Pancreas (tissue), 10 donors: ENCODE measurements at regions not wholly inside any gene's neighbourhood (a gene's known extent, or its start where the extent isn't known, plus 50 kb on each side); places are given as distances from the start of the nearest gene placed in this dataset.

Source experiments
- ATAC-seq, 4 donors: fragments of 200-7000 bp; cut with Tn5 transposase; one replicate each; pipeline versions ENCODE4 v1.8.0 to v1.9.1; 2020; ENCODE audit warnings: mild to moderate bottlenecking in 4 of 4, moderate library complexity in 4 of 4
- DNase-seq, 6 donors: peaks; one replicate each; pipeline ENCODE4 v3.0.0-alpha.2; 2020
- FAIRE-seq: peaks from 2 replicates; lab custom pipeline; 2012; peaks lifted over from hg19 to GRCh38; lab: Jason Lieb, UNC
- H3K27ac ChIP-seq, 4 donors: fragments of 200-600 bp; sonication (generic); 1 replicate in 3 of 4; 2 replicates in 1 of 4; pipeline versions ENCODE4 v1.5.0 to v1.8.0; 2020
- H3K27me3 ChIP-seq, 4 donors: fragments of 200-600 bp; one replicate each; pipeline ENCODE4 v1.8.0; 2021
- H3K36me3 ChIP-seq, 3 donors: fragments of 200-600 bp; sonication (generic) in 1 of 3; one replicate each; pipeline versions ENCODE4 v1.5.0 to v1.8.0; 2020 to 2021
- H3K4me1 ChIP-seq, 3 donors: fragments of 200-600 bp; one replicate each; pipeline ENCODE4 v1.8.0; 2021
- H3K4me3 ChIP-seq, 4 donors: fragments of 200-600 bp; sonication (generic) in 2 of 4; one replicate each; pipeline versions ENCODE4 v1.5.0 to v1.8.0; 2020 to 2021
- H3K9me3 ChIP-seq, 4 donors: fragments of 200-600 bp; one replicate each; pipeline ENCODE4 v1.8.0; 2021
- WGBS, 2 donors: extraction: QIAGEN DNeasy Blood & Tissue Kit; methylation state at CpG; one replicate each; pipeline ENCODE4 v1.1.7; 2013; 5-methylcytosine and 5-hydroxymethylcytosine counted together
- intact Hi-C, 3 donors: fragments of 100-400 bp; cut with DNase I; formaldehyde crosslinking; loops; one replicate each; pipeline versions ENCODE4 v1.11.1 to v1.14.2; 2022
- TF ChIP-seq, protein P1 (sequence below), 4 donors: fragments of 200-600 bp; sonication (generic) in 3 of 4; IDR thresholded peaks; one replicate each; pipeline versions ENCODE4 v1.5.0 to v1.8.0; 2021; ENCODE audit warnings: antibody characterized with exemption in 4 of 4
- donor health status: healthy with polysubstance abuse.
- donor health status: DM: no; HTN: no; CAD: no; lungs with moderate emphysema.
- donor health status: DM: no; HTN: no; CAD: no.
- donor health status: control.
- donor health status: control.
- donor health status: Bipolar disorder and iron deficiency.
- donor health status: DM: yes; HTN: yes; CAD: no.
- donor health status: DM: no; HTN: no; CAD: no.
- donor health status: DM: no; HTN: no; CAD: no.
- donor health status: DM: yes; HTN: yes; CAD: no.

GRCh38 chr2:241951920-241952319 is 82.4 kb downstream of the RTP5 start:
- FAIRE-seq (no peak), DNase-seq (no peak), ATAC-seq (no peak)
- H3K27ac ChIP-seq, result no peak overlapping the region
- TF ChIP-seq, protein P1, sequence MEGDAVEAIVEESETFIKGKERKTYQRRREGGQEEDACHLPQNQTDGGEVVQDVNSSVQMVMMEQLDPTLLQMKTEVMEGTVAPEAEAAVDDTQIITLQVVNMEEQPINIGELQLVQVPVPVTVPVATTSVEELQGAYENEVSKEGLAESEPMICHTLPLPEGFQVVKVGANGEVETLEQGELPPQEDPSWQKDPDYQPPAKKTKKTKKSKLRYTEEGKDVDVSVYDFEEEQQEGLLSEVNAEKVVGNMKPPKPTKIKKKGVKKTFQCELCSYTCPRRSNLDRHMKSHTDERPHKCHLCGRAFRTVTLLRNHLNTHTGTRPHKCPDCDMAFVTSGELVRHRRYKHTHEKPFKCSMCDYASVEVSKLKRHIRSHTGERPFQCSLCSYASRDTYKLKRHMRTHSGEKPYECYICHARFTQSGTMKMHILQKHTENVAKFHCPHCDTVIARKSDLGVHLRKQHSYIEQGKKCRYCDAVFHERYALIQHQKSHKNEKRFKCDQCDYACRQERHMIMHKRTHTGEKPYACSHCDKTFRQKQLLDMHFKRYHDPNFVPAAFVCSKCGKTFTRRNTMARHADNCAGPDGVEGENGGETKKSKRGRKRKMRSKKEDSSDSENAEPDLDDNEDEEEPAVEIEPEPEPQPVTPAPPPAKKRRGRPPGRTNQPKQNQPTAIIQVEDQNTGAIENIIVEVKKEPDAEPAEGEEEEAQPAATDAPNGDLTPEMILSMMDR (IDR thresholded peaks at IDR 0.05), result no peak
- intact Hi-C loops, result no loop called here
- 91 to 93% methylated on average over 11 of the region's 11 CpGs for WGBS, 2 donors
- no peaks in the 10 kb centered on the region for H3K9me3 ChIP-seq
- H3K4me3 ChIP-seq, result no peak overlapping the region
- H3K36me3 ChIP-seq, result no peaks in the 10 kb centered on the region
- H3K27me3 ChIP-seq, result no peaks in the 10 kb centered on the region
- peaks cover 0 to 3% (median 3%) of the 10 kb centered on the region in 3 donors for H3K4me1 ChIP-seq

DNA sequence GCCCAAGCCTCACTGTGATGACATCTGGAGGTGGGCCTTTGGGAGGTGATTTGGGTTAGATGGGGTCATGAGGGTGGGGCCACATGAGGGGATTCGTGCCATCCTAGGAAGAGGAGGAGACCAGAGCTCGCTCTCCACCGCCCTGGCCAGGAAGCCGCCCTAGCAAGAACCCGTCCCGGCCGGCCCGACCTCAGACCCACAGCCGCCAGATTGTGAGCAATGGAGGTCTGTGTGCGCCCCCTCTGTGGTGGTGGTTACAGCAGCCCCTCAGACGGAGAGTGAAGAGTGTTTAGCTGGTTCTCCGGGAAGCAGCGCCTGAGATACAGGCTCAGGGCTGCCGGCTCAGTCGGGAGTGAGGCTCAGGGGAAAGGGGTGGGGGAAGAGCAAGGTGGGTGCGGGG is 83.3 kb downstream of the RTP5 start:
- ATAC-seq, result no peak
- intact Hi-C loops, result no loop called here
- no peak for FAIRE-seq
- WGBS, 2 donors, result 89 to 95% methylated on average over 15 to 16 of the region's 16 CpGs
- Histone ChIP-seq H3K4me3 (no peak overlapping the region), H3K36me3 (no peaks in the 10 kb centered on the region), H3K4me1 (peaks cover 0 to 3% (median 3%) of the 10 kb centered on the region in 3 donors), H3K27ac (no peak overlapping the region), H3K9me3 (no peaks in the 10 kb centered on the region), H3K27me3 (no peaks in the 10 kb centered on the region)
- TF ChIP-seq, protein P1 (IDR thresholded peaks at IDR 0.05), result no peak
- peak in 1 of 6 donors; percentile 63 for DNase-seq

DNA sequence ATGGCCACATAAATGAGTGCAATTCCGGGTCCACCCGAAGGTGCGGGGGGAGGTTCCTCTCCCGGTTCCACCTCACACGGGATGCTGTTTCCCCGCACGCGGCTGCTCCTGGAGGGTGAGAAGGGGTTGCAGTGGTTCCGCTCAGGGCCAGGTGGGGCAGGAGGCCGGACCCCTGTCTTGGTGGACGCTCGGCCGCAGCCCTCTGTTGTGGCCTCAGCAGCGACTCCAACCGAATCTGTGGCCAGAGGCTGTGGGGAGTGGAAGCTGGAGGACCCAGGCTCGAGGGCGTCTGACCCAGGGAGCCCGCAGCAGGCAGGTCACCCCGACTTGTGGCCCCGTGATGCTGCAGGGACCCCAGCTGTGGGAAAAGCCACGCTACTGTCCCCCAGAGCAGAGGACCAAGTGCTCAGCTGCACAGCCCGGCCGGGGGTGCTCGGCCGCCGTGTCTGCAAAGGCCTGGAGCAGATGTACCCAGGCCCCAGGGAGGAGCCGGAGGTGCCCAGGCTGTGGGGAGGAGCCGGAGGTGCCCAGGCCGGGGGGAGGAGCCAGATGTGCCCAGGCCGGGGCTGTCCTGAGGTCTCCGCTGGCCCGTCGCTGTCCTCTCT is 83.9 kb downstream of the RTP5 start:
- H3K27me3 ChIP-seq, result no peaks in the 10 kb centered on the region
- no peaks in the 10 kb centered on the region for H3K9me3 ChIP-seq
- WGBS, 2 donors, result 89 to 90% methylated on average over 32 to 33 of the region's 33 CpGs
- ATAC-seq (no peak), FAIRE-seq (no peak), DNase-seq (peak in 1 of 6 donors; percentile 49)
- intact Hi-C loops, result no loop called here
- peaks cover 0 to 3% (median 3%) of the 10 kb centered on the region in 3 donors for H3K4me1 ChIP-seq
- H3K36me3 ChIP-seq, result no peaks in the 10 kb centered on the region
- TF ChIP-seq, protein P1 (IDR thresholded peaks at IDR 0.05), result no peak
- no peak overlapping the region for H3K27ac ChIP-seq
- no peak overlapping the region for H3K4me3 ChIP-seq

DNA sequence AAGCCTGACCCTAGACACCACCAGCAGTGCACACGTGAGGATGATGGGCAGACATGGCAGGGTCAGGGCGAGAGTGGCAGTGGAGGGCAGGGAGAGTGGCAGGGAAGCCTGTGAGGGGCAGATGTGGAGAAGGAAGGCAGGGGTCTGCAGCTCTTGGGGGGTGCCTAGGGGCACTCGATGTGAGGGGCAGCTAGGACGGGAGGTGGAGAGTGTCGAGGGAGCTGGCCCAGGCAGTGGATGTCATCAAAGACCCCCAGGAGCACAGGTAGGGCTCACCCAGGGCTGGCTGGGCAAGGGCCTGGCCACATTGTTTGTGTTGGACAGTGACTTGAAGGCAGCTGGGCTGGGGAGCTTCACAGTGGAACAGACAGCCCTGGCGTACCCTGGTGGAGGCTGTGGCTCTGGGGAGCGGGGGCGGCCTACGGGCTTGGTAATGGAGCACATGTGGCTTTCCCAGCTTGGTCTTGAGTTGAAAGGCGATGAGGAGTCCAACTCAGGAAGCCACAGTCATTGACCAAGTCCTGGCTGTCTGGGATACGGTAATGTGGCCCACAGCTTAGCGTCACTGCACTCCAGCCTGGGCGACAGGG is 87.1 kb downstream of the RTP5 start:
- Histone ChIP-seq H3K27me3 (no peaks in the 10 kb centered on the region), H3K4me1 (no peaks in the 10 kb centered on the region), H3K4me3 (no peak overlapping the region), H3K36me3 (peaks cover 0 to 4% (median 0%) of the 10 kb centered on the region in 3 donors), H3K27ac (no peak overlapping the region), H3K9me3 (no peaks in the 10 kb centered on the region)
- FAIRE-seq (no peak), ATAC-seq (no peak), DNase-seq (peak in 1 of 6 donors; percentile 64)
- intact Hi-C loops, result no loop called here
- TF ChIP-seq, protein P1 (IDR thresholded peaks at IDR 0.05), result no peak
- 89 to 96% methylated on average over 13 of the region's 13 CpGs for WGBS, 2 donors

DNA sequence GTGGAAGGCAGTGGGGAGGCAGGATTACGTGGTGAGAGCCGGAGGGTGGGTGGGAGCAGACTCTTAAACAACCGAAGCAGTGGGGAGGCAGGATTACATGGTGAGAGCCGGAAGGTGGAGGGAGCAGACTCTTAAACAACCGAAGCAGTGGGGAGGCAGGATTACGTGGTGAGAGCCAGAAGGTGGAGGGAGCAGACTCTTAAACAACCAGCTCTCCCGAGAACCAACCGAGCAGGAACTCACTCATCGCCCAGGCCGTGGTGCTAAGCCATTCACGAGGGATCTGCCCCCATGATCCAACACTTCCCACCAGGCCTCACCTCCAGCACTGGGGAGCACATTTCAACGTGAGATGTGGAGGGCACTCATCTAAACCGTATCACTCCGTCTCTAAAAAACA is 87.7 kb downstream of the RTP5 start:
- no peak overlapping the region for H3K4me3 ChIP-seq
- H3K27me3 ChIP-seq, result no peaks in the 10 kb centered on the region
- no peaks in the 10 kb centered on the region for H3K9me3 ChIP-seq
- WGBS, 2 donors, result 85 to 92% methylated on average over 14 of the region's 14 CpGs
- intact Hi-C loops, result no loop called here
- no peak for DNase-seq
- peaks cover 0 to 4% (median 0%) of the 10 kb centered on the region in 3 donors for H3K36me3 ChIP-seq
- no peak for FAIRE-seq
- no peak for ATAC-seq
- H3K4me1 ChIP-seq, result no peaks in the 10 kb centered on the region
- H3K27ac ChIP-seq, result no peak overlapping the region
- TF ChIP-seq, protein P1 (IDR thresholded peaks at IDR 0.05), result no peak
